Effector memory CD4-positive, alpha-beta T cell (primary cell): ENCODE measurements at regions not wholly inside any gene's neighbourhood (a gene's known extent, or its start where the extent isn't known, plus 50 kb on each side); places are given as distances from the start of the nearest gene placed in this dataset.

Experiments used
- DNase-seq, 3 donors: peaks; one replicate each; pipeline ENCODE4 v3.0.0-alpha.2; 2020
- H3K27ac ChIP-seq: 2 replicates; pipeline ENCODE4 v1.7.0; 2013; ENCODE audit warnings: mild to moderate bottlenecking, low read length, moderate library complexity; ENCODE audit not compliant: insufficient read depth, poor library complexity, severe bottlenecking
- H3K27me3 ChIP-seq: replicated peaks from 2 replicates; pipeline ENCODE4 v1.7.0; 2013; ENCODE audit warnings: mild to moderate bottlenecking, low read length; ENCODE audit not compliant: insufficient read depth, control insufficient read depth, poor library complexity, severe bottlenecking
- H3K36me3 ChIP-seq: 2 replicates; pipeline ENCODE4 v1.7.0; 2013; ENCODE audit warnings: mild to moderate bottlenecking, low read length, moderate library complexity; ENCODE audit not compliant: control insufficient read depth, insufficient read depth
- H3K4me1 ChIP-seq: 2 replicates; pipeline ENCODE4 v1.7.0; 2013; ENCODE audit warnings: low read length, mild to moderate bottlenecking; ENCODE audit not compliant: control insufficient read depth, insufficient read depth, poor library complexity, severe bottlenecking
- H3K4me3 ChIP-seq: 2 replicates; pipeline ENCODE4 v1.7.0; 2013; ENCODE audit warnings: low read length, low read depth, mild to moderate bottlenecking; ENCODE audit not compliant: insufficient read depth, poor library complexity, severe bottlenecking
- H3K9me3 ChIP-seq: 2 replicates; pipeline ENCODE4 v1.7.0; 2013; ENCODE audit warnings: mild to moderate bottlenecking, low read length, moderate library complexity; ENCODE audit not compliant: control insufficient read depth

DNA sequence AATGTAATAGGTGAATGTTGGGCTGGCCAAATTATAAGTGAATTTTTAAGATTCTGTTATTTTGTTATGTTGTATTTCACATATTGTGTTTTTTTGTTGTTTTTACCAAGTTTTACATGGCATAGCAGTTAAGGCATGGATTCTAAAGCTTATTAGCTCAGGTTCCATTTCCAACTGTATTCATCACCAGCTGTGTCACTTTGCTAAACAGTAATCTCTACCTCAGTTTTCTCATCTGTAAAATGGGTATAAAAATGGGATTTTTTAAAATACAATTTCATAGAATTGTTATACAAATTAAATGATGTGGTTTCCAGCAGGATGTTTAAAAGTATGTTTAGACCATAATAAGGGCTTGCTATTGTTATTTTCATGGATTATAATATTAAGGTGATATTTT, 512.2 kb downstream of the SLC16A7 start:
- DNase-seq: no peak
- H3K27ac ChIP-seq: no peak overlapping the region
- no peaks in the 10 kb centered on the region for H3K36me3 ChIP-seq
- no peaks in the 10 kb centered on the region for H3K4me1 ChIP-seq
- no peaks in the 10 kb centered on the region for H3K27me3 ChIP-seq
- H3K9me3 ChIP-seq: no peaks in the 10 kb centered on the region
- no peak overlapping the region for H3K4me3 ChIP-seq

DNA sequence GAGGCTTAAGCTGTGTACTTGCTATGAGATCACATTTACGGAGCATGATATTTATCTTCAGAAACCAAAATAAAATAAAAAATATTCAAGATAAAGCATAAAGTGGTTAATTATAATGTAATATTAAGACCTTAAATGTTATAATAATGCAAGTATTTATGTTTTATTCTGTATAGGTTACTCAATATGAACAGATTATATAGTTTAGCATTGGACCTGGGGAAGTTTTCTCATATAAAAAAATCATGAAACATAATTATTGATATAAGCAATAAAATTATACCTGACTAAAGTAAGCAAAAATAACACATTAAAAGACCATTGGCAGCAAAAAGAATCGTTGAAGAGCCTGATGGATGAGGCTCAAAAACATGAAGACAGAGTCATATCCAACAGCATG, 516.2 kb downstream of the SLC16A7 start:
- H3K36me3 ChIP-seq: no peaks in the 10 kb centered on the region
- no peaks in the 10 kb centered on the region for H3K27me3 ChIP-seq
- H3K4me1 ChIP-seq: no peaks in the 10 kb centered on the region
- DNase-seq: no peak
- H3K9me3 ChIP-seq: no peaks in the 10 kb centered on the region
- no peak overlapping the region for H3K4me3 ChIP-seq
- H3K27ac ChIP-seq: no peak overlapping the region

DNA sequence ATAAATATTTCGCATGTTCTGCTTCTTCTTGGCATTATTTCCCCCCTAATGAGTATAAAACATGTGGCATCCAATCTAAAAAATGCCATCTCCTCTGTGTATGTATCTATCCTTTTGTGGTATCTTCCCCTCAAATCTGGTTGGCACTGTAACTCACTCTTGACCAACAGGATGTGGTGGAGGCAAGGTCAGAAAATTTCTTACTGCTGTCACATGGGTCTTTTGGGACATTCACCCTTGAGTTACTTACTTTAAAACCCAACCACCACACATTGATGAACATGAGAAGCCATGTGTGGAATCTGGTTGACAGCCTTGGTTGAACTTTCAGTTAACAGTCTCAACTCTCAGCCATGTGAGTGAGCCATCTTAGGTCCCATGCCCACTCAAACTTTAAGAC, 516.9 kb downstream of the SLC16A7 start:
- DNase-seq: no peak
- Histone ChIP-seq H3K4me1 (no peaks in the 10 kb centered on the region), H3K4me3 (no peak overlapping the region), H3K27me3 (no peaks in the 10 kb centered on the region), H3K27ac (no peak overlapping the region), H3K36me3 (no peaks in the 10 kb centered on the region), H3K9me3 (no peaks in the 10 kb centered on the region)

DNA sequence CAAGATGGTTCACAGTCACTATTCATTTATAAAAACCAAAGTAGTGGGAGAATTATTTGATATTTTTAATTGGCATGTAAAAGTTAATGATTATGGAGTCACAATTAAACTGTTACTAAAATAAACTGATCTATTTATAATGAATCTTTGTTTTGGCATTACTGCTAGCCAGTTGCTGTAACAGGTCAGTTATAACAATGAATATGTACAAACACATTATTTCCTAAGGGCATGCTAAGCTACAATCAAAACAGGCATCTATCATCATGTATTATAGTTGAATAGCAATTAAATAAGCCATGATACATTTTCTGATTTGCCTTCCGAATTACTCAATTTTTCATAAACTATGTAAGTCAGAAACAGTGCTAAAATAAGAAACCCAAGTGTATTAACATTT, 518.3 kb downstream of the SLC16A7 start:
- Histone ChIP-seq H3K4me1 (no peaks in the 10 kb centered on the region), H3K9me3 (no peaks in the 10 kb centered on the region), H3K36me3 (no peaks in the 10 kb centered on the region), H3K4me3 (no peak overlapping the region), H3K27me3 (no peaks in the 10 kb centered on the region), H3K27ac (no peak overlapping the region)
- DNase-seq: no peak

DNA sequence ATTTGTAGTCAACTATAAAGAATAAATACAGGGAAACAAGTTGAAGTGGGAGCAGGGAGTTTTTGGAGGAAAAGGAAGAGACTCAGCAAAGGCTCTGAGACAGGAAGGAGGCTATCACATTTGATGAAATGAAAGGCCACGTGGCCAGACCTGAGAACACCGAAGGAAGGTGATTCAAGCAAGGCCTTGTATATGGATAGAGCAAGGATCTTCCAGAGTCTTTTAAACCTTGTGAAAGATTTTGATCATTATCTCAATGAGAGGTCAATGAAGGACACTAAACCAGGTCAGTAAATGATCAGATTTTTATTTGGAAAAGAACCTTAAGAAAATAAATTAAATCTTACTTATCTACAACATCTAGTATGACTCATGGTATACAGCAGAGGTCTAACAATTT, 523.5 kb downstream of the SLC16A7 start:
- DNase-seq: no peak
- Histone ChIP-seq H3K36me3 (no peaks in the 10 kb centered on the region), H3K4me1 (no peaks in the 10 kb centered on the region), H3K4me3 (no peak overlapping the region), H3K27ac (no peak overlapping the region), H3K27me3 (no peaks in the 10 kb centered on the region), H3K9me3 (no peaks in the 10 kb centered on the region)

DNA sequence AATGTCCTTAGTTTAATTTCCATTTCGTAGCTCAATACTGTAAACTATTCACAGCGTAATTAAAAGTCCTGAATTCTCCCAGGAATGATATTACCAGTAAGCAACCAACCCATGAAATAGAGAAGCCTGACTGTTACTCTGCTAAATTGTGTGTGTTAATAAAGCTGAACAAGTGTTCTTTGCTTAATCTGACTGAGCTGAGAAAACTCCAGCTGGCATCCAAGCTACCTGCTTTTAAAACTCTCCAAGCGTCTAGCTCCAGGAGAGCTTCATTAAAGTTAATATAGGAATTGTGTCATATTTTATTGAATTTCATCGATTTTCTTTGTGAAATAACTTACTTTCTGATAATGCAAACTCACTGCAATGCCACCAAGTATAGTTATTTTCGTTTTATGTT, 524.4 kb downstream of the SLC16A7 start:
- no peaks in the 10 kb centered on the region for H3K4me1 ChIP-seq
- no peak overlapping the region for H3K4me3 ChIP-seq
- H3K36me3 ChIP-seq: no peaks in the 10 kb centered on the region
- H3K27me3 ChIP-seq: no peaks in the 10 kb centered on the region
- H3K27ac ChIP-seq: no peak overlapping the region
- H3K9me3 ChIP-seq: no peaks in the 10 kb centered on the region
- DNase-seq: no peak

DNA sequence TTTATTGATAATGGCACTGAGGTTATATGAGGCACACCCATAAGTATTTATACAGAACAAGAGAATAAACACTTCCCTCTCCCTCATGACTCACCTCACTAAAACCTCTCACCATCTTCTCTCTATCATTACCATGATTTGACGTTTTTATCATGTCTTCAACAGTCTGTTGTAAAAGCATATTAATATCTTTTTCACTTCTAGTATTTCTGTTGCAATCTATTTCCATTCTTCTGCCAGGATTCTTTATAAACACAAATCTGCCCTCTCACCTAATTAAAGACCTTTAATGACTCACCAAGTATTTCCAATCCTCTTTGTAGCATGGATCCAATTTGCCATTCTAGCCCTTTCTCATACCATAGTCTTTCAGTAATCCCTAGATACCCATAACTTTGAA, 527.7 kb downstream of the SLC16A7 start:
- no peaks in the 10 kb centered on the region for H3K4me1 ChIP-seq
- H3K27me3 ChIP-seq: no peaks in the 10 kb centered on the region
- H3K4me3 ChIP-seq: no peak overlapping the region
- H3K36me3 ChIP-seq: no peaks in the 10 kb centered on the region
- DNase-seq: no peak
- no peaks in the 10 kb centered on the region for H3K9me3 ChIP-seq
- no peak overlapping the region for H3K27ac ChIP-seq

DNA sequence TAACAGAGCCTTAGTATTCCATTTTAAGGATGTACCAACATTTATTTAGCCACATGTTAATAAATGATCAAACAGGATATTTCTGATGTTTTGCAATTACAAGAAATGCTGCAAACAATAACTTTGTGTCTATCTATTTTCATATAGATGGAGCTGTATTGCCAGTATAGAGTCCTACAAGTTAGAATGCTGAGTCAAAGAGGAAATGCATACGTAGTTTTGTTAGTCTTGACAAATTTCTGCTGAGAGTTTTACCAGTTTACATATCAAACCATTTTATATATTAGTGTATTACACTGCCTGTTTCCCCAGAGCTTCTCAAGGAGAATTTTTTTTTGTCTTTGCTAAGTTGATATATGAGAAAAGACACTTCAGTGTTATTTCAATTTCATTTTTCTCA, 541.7 kb downstream of the SLC16A7 start:
- Histone ChIP-seq H3K27me3 (no peaks in the 10 kb centered on the region), H3K4me3 (no peak overlapping the region), H3K27ac (no peak overlapping the region), H3K4me1 (no peaks in the 10 kb centered on the region), H3K9me3 (no peaks in the 10 kb centered on the region), H3K36me3 (no peaks in the 10 kb centered on the region)
- no peak for DNase-seq

DNA sequence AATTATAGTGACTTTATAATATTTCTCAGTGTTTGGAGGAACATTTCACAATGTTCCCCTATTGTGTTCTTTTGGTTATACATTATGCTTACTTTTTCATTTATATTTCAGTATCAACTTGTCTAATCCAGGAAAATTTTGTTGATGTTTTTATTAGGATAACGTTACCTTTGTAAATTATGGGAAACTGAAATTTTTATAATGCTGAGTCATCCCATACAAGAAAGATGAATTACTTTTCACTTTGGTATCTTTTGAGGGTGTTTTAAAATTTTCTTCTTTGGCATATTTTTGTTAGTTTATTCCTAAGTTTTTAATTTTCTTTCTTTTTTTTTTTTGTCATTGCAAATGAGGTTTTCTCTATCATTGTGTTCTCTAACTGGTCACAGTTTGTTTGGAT, 542.7 kb downstream of the SLC16A7 start:
- H3K27ac ChIP-seq: no peak overlapping the region
- no peaks in the 10 kb centered on the region for H3K36me3 ChIP-seq
- H3K4me3 ChIP-seq: no peak overlapping the region
- H3K27me3 ChIP-seq: no peaks in the 10 kb centered on the region
- H3K4me1 ChIP-seq: no peaks in the 10 kb centered on the region
- DNase-seq: no peak
- H3K9me3 ChIP-seq: no peaks in the 10 kb centered on the region

DNA sequence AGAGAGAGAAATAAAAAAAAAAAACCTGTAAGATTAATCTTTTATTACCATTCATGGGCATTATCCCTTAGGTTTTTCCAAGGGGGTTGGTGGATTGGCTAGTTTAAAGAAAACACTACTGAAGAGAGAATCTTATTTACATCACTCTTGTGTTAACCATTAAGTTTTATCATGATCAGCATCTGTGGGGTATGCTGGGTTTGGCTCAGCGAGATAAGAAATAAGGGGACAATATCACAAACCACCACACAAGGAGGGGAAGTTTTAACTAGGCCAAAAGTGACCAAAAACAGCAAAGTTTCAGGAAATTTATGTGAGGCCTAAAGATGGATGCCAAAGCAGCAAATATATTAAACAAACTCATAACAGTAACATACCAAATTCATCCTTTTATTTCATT, 548.6 kb downstream of the SLC16A7 start:
- no peaks in the 10 kb centered on the region for H3K4me1 ChIP-seq
- DNase-seq: no peak
- H3K4me3 ChIP-seq: no peak overlapping the region
- no peaks in the 10 kb centered on the region for H3K9me3 ChIP-seq
- no peak overlapping the region for H3K27ac ChIP-seq
- H3K36me3 ChIP-seq: no peaks in the 10 kb centered on the region
- no peaks in the 10 kb centered on the region for H3K27me3 ChIP-seq

DNA sequence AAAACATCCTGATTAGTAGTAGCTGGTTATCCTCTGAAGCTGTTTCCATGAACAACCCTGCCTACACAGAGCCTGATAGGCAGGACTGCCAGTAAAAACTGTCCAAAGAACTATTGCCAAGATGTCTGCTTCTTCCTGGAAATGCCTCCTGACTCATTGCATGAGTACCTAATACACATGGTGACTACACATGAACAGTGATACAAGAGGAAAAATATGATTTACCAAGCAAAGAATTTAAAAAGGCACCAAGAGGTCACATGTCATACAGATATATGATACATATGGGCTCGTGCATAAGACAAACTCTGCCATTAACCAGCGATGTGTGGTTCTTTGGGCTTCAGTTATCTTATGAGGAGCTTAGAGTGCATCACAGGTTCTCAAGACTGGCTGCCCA, 552.3 kb downstream of the SLC16A7 start:
- Histone ChIP-seq H3K27me3 (no peaks in the 10 kb centered on the region), H3K36me3 (no peaks in the 10 kb centered on the region), H3K4me1 (no peaks in the 10 kb centered on the region), H3K27ac (no peak overlapping the region), H3K9me3 (no peaks in the 10 kb centered on the region), H3K4me3 (no peak overlapping the region)
- DNase-seq: no peak
